Activated CD4-positive, alpha-beta memory T cell treated with anti-CD3 and anti-CD28 coated beads, Interleukin-2, amount 10 ng/mL, durations not matched to agents 7 days and 5 days (primary cell): ENCODE measurements at regions not wholly inside any gene's neighbourhood (a gene's known extent, or its start where the extent isn't known, plus 50 kb on each side); places are given as distances from the start of the nearest gene placed in this dataset.

Experiments used
- CTCF ChIA-PET: fragments of 350-600 bp; sonication (Branson Sonifier 250); formaldehyde crosslinking; loops from one replicate; lab custom pipeline; 2021; ENCODE audit warnings: antibody characterized with exemption, inconsistent platforms; lab: Charles Lee
- POLR2A ChIA-PET: fragments of 350-600 bp; sonication (Branson Sonifier 250); formaldehyde crosslinking; loops from one replicate; lab custom pipeline; 2021; ENCODE audit warnings: antibody characterized with exemption; lab: Charles Lee
- DNase-seq: peaks from one replicate; pipeline ENCODE4 v3.0.0-alpha.2; 2020
- H3K27ac Mint-ChIP-seq: one replicate; pipeline ENCODE4 v1.8.0; 2021; ENCODE audit warnings: mild to moderate bottlenecking, mixed read lengths
- H3K27me3 Mint-ChIP-seq: one replicate; pipeline ENCODE4 v1.8.0; 2021; ENCODE audit warnings: mixed read lengths
- H3K36me3 Mint-ChIP-seq: one replicate; pipeline ENCODE4 v1.8.0; 2021; ENCODE audit warnings: low read depth, mixed read lengths
- H3K4me1 Mint-ChIP-seq: one replicate; pipeline ENCODE4 v1.8.0; 2021; ENCODE audit warnings: mixed read lengths
- H3K4me3 Mint-ChIP-seq: one replicate; pipeline ENCODE4 v1.8.0; 2021; ENCODE audit warnings: mild to moderate bottlenecking, mixed read lengths
- H3K9me3 Mint-ChIP-seq: one replicate; pipeline ENCODE4 v1.8.0; 2021; ENCODE audit warnings: mixed read lengths

GRCh38 chr2:221642447-221642846 lies 70.3 kb upstream of the EPHA4 start:
- no peaks in the 10 kb centered on the region for H3K27me3 Mint-ChIP-seq
- ChIA-PET POLR2A (no interaction called here), CTCF (no interaction called here)
- peaks cover 4% of the 10 kb centered on the region for H3K4me1 Mint-ChIP-seq
- H3K4me3 Mint-ChIP-seq, result no peak overlapping the region
- DNase-seq, result no peak
- H3K9me3 Mint-ChIP-seq, result peaks cover 5% of the 10 kb centered on the region
- H3K36me3 Mint-ChIP-seq, result no peaks in the 10 kb centered on the region
- H3K27ac Mint-ChIP-seq, result no peak overlapping the region

DNA sequence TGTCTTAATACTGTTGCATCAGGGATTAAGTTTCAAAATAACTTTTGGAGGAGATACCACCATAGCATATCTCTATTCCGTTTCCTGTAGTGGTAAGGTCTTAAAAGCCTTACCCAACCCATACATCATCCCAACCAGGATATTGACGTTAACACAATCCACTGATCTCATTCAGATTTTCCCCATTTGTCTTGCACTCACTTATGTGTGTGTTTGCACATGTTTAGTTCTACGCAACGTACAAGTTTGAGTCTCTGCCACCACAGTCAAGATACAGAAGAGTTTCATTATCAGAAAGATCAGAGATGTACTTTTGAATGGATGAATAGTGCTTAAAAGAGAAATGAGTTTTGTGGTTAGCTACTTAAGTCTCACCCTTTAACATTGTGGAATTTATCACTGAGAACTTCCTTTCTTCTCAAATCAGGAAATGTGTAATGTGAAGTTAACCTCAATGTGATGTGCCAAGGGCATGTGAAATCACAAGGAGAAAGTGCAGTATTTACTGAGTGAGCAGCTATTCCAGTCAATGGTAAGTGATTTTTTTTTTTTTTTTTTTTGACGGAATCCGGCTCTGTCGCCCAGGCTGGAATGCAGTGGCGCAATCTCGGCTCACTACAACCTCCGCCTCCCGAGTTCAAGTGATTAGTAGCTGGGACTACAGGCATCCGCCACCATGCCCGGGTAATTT lies 69.2 kb upstream of the EPHA4 start:
- H3K36me3 Mint-ChIP-seq, result no peaks in the 10 kb centered on the region
- CTCF ChIA-PET, result no interaction called here
- peaks cover 5% of the 10 kb centered on the region for H3K9me3 Mint-ChIP-seq
- no peak for DNase-seq
- peaks cover 4% of the 10 kb centered on the region for H3K4me1 Mint-ChIP-seq
- no peak overlapping the region for H3K27ac Mint-ChIP-seq
- H3K27me3 Mint-ChIP-seq, result no peaks in the 10 kb centered on the region
- no peak overlapping the region for H3K4me3 Mint-ChIP-seq
- POLR2A ChIA-PET, result no interaction called here

DNA sequence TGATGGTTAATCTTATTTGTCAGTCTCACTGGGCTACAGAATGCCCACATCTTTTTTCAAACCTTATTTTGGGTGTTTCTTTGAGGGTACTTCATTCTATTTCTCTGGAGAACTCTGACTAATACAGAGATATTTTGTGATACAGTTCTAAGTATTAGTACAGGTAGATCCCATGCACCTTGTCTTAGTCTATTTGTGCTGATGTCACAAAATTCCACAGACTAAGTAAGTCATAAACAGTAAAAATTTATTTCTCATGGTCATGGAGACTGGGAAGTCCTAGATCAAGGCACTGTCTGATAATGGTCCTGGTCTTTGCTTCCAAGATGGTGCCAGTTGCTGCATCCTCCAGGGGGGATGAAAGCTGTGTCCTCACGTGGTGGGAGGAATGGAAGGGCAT lies 68.6 kb upstream of the EPHA4 start:
- H3K27me3 Mint-ChIP-seq, result no peaks in the 10 kb centered on the region
- H3K9me3 Mint-ChIP-seq, result peaks cover 3% of the 10 kb centered on the region
- DNase-seq, result no peak
- POLR2A ChIA-PET, result no interaction called here
- H3K36me3 Mint-ChIP-seq, result no peaks in the 10 kb centered on the region
- H3K4me1 Mint-ChIP-seq, result peaks cover 4% of the 10 kb centered on the region
- H3K4me3 Mint-ChIP-seq, result no peak overlapping the region
- no peak overlapping the region for H3K27ac Mint-ChIP-seq
- CTCF ChIA-PET, result no interaction called here

- Mint-ChIP-seq H3K36me3 (no peaks in the 10 kb centered on the region), H3K27me3 (no peaks in the 10 kb centered on the region), H3K27ac (no peak overlapping the region), H3K9me3 (peaks cover 3% of the 10 kb centered on the region), H3K4me3 (no peak overlapping the region), H3K4me1 (peaks cover 4% of the 10 kb centered on the region)
- CTCF ChIA-PET, result no interaction called here
- DNase-seq, result no peak
- POLR2A ChIA-PET, result no interaction called here
Observed at GRCh38 chr2:221637851-221638250, 65.7 kb upstream of the EPHA4 start.

DNA sequence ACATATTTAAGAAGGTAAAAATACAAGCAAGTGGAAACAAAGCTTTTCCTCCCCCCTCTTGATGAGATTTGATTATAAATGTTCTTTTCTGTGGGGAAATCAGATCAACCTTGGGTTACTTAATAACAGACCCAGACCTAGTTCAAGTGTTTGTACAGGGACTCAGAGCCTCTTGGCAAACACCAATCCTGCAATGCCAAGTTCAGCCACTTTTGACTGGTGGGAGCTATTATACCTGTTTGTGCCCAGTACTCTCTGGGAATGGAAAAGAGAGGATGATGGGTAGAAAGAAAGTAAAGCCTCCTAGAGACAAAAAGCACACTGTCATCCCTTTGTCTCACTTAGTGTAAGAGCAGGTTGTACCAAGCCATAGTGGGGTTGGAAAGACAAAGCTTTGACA lies 63.8 kb upstream of the EPHA4 start:
- H3K4me3 Mint-ChIP-seq, result no peak overlapping the region

DNA sequence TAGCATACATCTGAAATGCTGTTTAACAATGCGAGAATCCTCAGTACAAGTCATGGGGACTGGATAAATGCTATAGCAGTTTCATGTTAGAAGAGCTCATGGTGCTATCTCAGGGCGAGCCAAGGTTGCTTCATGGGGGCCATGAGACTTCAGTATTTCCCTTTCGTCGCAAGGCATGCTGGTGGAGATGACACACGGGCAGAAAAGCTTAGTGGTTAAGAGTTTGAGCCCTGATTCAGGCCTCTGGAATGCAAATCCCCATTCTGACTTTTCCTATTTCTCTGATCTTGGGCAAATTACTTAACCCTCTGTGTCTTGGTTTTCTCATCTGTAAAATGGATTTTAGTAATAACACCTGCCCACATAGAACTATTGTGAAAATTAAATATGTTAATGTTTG lies 57.4 kb upstream of the EPHA4 start:
- Mint-ChIP-seq H3K4me1 (no peaks in the 10 kb centered on the region), H3K4me3 (no peak overlapping the region), H3K27ac (no peak overlapping the region), H3K27me3 (no peaks in the 10 kb centered on the region), H3K36me3 (no peaks in the 10 kb centered on the region), H3K9me3 (no peaks in the 10 kb centered on the region)
- ChIA-PET CTCF (no interaction called here), POLR2A (no interaction called here)
- no peak for DNase-seq

More for the DNA sequence above, 63.8 kb upstream of the EPHA4 start:
- Mint-ChIP-seq H3K36me3 (no peaks in the 10 kb centered on the region), H3K27me3 (no peaks in the 10 kb centered on the region), H3K27ac (no peak overlapping the region), H3K9me3 (no peaks in the 10 kb centered on the region), H3K4me1 (no peaks in the 10 kb centered on the region)
- no peak for DNase-seq
- ChIA-PET CTCF (no interaction called here), POLR2A (no interaction called here)

- CTCF ChIA-PET, result no interaction called here
Observed at GRCh38 chr2:221624475-221624874, 52.4 kb upstream of the EPHA4 start.

More at GRCh38 chr2:221624475-221624874, 52.4 kb upstream of the EPHA4 start:
- H3K36me3 Mint-ChIP-seq, result no peaks in the 10 kb centered on the region
- no peak for DNase-seq
- H3K27me3 Mint-ChIP-seq, result no peaks in the 10 kb centered on the region
- H3K4me3 Mint-ChIP-seq, result no peak overlapping the region
- no peak overlapping the region for H3K27ac Mint-ChIP-seq
- POLR2A ChIA-PET, result no interaction called here
- H3K4me1 Mint-ChIP-seq, result no peaks in the 10 kb centered on the region
- no peaks in the 10 kb centered on the region for H3K9me3 Mint-ChIP-seq
